ENCODE measurements at regions not wholly inside any gene's neighbourhood (a gene's known extent, or its start where the extent isn't known, plus 50 kb on each side); places are given as distances from the start of the nearest gene placed in this dataset.

DNA sequence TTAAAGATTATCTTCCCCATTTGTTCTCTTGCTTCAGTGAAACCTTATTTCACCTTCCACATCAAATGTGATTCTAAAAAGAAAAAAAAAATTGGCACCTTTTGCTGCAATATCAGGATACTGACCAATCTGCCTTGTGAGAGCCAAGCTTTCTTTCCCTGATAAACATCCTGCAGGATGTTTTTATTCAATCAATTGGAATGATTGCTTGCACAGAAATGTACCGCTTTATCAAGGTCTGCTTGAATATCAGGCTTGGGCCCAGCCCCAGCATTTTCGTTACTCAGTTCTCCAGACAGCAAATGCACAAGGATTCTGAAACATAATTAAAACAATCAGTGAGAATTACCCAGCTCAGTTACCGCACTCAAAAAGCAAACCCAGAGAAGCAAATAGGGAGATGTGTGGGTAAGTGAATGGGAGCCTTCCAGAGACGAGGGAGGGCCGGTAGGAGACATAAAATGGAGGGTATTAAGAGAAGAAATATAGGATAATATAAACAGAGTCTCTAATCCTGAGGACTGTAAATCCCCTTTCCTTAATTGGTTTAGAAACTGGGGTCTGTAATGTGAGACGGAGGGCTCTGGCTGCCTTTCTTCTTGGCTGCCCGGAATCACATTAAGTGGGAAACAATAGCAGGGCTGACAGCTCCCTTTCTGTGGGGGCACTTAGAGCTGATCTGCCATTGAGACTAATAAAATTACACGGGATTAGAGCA, 291.8 kb downstream of the ICOS start:
- TF ChIP-seq, protein P1, sequence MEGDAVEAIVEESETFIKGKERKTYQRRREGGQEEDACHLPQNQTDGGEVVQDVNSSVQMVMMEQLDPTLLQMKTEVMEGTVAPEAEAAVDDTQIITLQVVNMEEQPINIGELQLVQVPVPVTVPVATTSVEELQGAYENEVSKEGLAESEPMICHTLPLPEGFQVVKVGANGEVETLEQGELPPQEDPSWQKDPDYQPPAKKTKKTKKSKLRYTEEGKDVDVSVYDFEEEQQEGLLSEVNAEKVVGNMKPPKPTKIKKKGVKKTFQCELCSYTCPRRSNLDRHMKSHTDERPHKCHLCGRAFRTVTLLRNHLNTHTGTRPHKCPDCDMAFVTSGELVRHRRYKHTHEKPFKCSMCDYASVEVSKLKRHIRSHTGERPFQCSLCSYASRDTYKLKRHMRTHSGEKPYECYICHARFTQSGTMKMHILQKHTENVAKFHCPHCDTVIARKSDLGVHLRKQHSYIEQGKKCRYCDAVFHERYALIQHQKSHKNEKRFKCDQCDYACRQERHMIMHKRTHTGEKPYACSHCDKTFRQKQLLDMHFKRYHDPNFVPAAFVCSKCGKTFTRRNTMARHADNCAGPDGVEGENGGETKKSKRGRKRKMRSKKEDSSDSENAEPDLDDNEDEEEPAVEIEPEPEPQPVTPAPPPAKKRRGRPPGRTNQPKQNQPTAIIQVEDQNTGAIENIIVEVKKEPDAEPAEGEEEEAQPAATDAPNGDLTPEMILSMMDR (IDR thresholded peaks at IDR 0.05), result no peak
- no peak for TF ChIP-seq POLR2A (IDR thresholded peaks at IDR 0.05)

Measured in prostate gland (tissue), 2 donors.